Mucosa of descending colon (tissue), 3 donors: ENCODE measurements at regions not wholly inside any gene's neighbourhood (a gene's known extent, or its start where the extent isn't known, plus 50 kb on each side); places are given as distances from the start of the nearest gene placed in this dataset.

Experiments used
- ATAC-seq: fragments of 200-7000 bp; cut with Tn5 transposase; one replicate; pipeline ENCODE4 v1.9.1; 2020; ENCODE audit warnings: mild to moderate bottlenecking, moderate library complexity
- DNase-seq, 3 donors: peaks; one replicate each; pipeline ENCODE4 v3.0.0-alpha.2; 2020
- H3K36me3 ChIP-seq: fragments of 200-600 bp; one replicate; pipeline ENCODE4 v1.8.0; 2021; ENCODE audit warnings: low read depth, mild to moderate bottlenecking
- H3K4me1 ChIP-seq: fragments of 200-600 bp; one replicate; pipeline ENCODE4 v1.8.0; 2021; ENCODE audit warnings: low read depth, mild to moderate bottlenecking
- H3K4me3 ChIP-seq: fragments of 200-600 bp; one replicate; pipeline ENCODE4 v1.8.0; 2021; ENCODE audit warnings: mild to moderate bottlenecking
- H3K9me3 ChIP-seq: fragments of 200-600 bp; one replicate; pipeline ENCODE4 v1.8.0; 2021; ENCODE audit warnings: mild to moderate bottlenecking
- CTCF ChIP-seq: fragments of 200-600 bp; IDR thresholded peaks from one replicate; pipeline ENCODE4 v1.8.0; 2022; ENCODE audit warnings: antibody characterized with exemption, mild to moderate bottlenecking
- intact Hi-C, 2 donors: fragments of 100-400 bp; cut with DNase I in 1 of 2; cut with micrococcal nuclease in 1 of 2; formaldehyde crosslinking; loops; one replicate each; pipeline versions ENCODE4 v1.11.0 to v1.11.1; 2022; cut with DNase I, micrococcal nuclease
- donor health status: DM: no; HTN: no; CAD: no; lungs with moderate emphysema.
- donor health status: DM: no; HTN: no; CAD: no.
- donor health status: DM: no; HTN: yes; CAD: no.

GRCh38 chr1:229756666-229757065 is 130.6 kb downstream of the URB2 start:
- ATAC-seq: no peak
- no peaks in the 10 kb centered on the region for H3K9me3 ChIP-seq
- no peak overlapping the region for H3K4me3 ChIP-seq
- no peak for TF ChIP-seq CTCF
- peaks cover 6% of the 10 kb centered on the region for H3K4me1 ChIP-seq
- DNase-seq: no peak
- intact Hi-C loops: no loop called here
- H3K36me3 ChIP-seq: no peaks in the 10 kb centered on the region

- DNase-seq (no peak), ATAC-seq (no peak)
- intact Hi-C loops: no loop called here
- no peak overlapping the region for H3K4me3 ChIP-seq
- no peaks in the 10 kb centered on the region for H3K9me3 ChIP-seq
- TF ChIP-seq CTCF: no peak
- no peaks in the 10 kb centered on the region for H3K36me3 ChIP-seq
- H3K4me1 ChIP-seq: peaks cover 6% of the 10 kb centered on the region
Measured at GRCh38 chr1:229757226-229757625, 131.2 kb downstream of the URB2 start.

- Histone ChIP-seq H3K9me3 (no peaks in the 10 kb centered on the region), H3K36me3 (no peaks in the 10 kb centered on the region), H3K4me3 (no peak overlapping the region), H3K4me1 (peaks cover 6% of the 10 kb centered on the region)
- no peak for TF ChIP-seq CTCF
- ATAC-seq: no peak
- intact Hi-C loops: no loop called here
- DNase-seq: no peak
Measured at GRCh38 chr1:229758101-229759036, 132.3 kb downstream of the URB2 start.

GRCh38 chr1:229759037-229759435 is 133.0 kb downstream of the URB2 start:
- Histone ChIP-seq H3K4me3 (no peak overlapping the region), H3K9me3 (no peaks in the 10 kb centered on the region), H3K36me3 (no peaks in the 10 kb centered on the region), H3K4me1 (peaks cover 3% of the 10 kb centered on the region)
- TF ChIP-seq CTCF: no peak
- DNase-seq (no peak), ATAC-seq (no peak)
- intact Hi-C loops: no loop called here

GRCh38 chr1:229759586-229759985 is 133.5 kb downstream of the URB2 start:
- ATAC-seq: no peak
- Histone ChIP-seq H3K4me1 (no peaks in the 10 kb centered on the region), H3K4me3 (no peak overlapping the region), H3K36me3 (no peaks in the 10 kb centered on the region), H3K9me3 (no peaks in the 10 kb centered on the region)
- intact Hi-C loops: no loop called here
- no peak for TF ChIP-seq CTCF
- DNase-seq: no peak
